GM19328 (cell line): ENCODE measurements at regions not wholly inside any gene's neighbourhood (a gene's known extent, or its start where the extent isn't known, plus 50 kb on each side); places are given as distances from the start of the nearest gene placed in this dataset.
"Not testable (repeated sequence)": the region's sequence is repeated elsewhere in the genome, so short reads cannot be mapped to it uniquely, and the experiment has no call there.

Experiments used
- ATAC-seq: cut with Tn5 transposase; IDR thresholded peaks from one replicate; pipeline ENCODE4 v1.9.1; 2021; ENCODE audit warnings: mild to moderate bottlenecking, moderate library complexity; ENCODE audit not compliant: unreplicated experiment

- ATAC-seq = no peak
Measured at GRCh38 chr16:59510008-59510424, 775.9 kb upstream of the GOT2 start.

GRCh38 chr16:59500601-59501000 is 766.5 kb upstream of the GOT2 start:
- ATAC-seq = no peak

GRCh38 chr16:59487067-59487466 is 753.0 kb upstream of the GOT2 start:
- no peak for ATAC-seq

GRCh38 chr16:59484833-59485516 is 750.9 kb upstream of the GOT2 start:
- ATAC-seq = no peak

DNA sequence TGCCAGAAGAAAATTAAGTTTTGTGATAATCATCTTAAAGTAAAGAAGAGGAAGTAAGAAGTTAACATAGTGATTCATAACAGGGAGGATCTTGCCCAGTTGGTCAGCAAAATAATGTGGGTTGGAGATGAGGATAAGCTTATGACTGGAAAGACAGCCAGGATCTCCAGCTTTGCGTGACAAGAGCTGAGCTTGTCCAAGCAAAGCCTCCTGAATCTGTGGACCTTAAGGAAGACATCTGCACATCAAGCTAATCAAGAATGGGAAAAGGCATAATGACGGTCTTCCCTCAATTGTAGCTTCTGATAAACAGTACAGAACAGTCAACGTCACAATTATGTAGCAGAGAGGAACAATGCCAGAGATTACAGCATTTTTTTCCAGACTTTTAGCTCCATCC is 744.7 kb upstream of the GOT2 start:
- no peak for ATAC-seq

DNA sequence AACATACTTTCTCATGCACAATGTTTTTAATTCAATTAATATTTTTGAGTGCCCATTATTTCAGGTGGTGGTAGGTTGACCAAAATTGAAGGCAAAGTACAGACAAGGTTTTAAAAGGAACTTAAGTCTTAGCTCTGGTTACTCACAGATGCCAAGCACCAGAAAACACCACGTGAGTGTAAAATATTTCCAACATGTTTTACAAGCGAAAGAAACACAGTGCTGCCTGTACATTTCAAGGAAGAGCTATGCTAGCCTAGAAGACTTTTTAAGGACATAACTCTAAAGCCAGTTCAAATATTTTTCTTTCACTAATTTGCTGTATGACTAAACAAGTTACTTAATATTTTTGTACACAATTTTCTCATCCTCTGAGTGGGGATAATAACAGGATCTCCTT is 736.4 kb upstream of the GOT2 start:
- no peak for ATAC-seq

- no peak for ATAC-seq
Measured at GRCh38 chr16:59469266-59469665, 735.1 kb upstream of the GOT2 start.

DNA sequence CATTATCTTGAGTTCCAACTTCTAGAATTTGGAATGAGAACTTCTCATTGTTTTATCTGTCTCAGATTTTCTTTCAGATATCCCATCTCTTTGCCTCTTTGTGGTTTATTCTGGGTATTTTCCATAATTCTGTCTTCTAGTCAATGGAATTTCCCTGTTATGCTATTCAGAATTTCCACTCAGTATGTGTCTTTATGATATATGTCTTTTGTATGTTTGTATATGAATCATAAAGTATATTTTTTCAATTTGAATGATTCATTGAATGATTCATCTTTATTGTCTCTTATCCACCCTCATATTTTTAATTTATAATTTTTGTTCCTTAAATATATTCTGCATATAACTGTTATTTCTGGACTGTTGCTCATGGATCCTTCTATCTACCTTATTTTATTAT is 729.7 kb upstream of the GOT2 start:
- ATAC-seq = no peak

DNA sequence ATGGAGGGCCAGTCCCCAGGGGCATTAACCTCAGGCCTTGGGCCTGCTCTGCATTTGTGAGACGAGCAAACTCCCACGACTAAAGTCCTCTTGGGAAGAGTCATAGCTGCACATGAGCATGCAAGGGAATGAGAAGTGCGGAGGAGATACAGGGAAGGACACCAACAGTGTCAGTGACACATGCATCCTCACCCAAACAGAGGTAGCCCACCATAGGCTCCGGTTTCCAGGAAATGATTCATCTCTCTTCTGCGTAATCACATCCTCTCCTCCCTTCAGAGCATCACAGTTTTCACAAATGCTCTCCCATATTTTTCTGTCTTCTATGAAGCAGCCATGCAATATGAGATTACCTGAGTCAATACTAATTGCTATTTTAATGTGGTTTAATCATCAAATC is 725.7 kb upstream of the GOT2 start:
- ATAC-seq = no peak

DNA sequence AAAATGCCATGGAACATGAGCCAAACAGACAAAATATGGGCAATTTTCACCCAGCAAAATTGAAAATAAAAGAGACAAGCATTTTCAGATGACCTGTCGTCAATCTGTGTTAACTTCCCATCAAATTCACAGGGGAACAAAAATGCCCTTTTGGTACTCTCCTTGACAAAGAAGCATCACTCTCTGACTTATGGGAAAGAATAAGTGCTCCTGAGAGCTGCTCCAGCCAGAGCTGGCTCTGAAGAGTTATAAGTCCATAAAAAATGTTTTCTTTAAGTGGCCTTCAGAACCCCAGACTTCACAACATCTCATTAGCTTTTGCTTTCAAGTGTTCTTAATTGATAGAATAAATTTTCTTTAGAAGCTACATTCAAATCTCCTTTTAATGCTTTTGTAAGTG is 721.4 kb upstream of the GOT2 start:
- ATAC-seq = no peak

DNA sequence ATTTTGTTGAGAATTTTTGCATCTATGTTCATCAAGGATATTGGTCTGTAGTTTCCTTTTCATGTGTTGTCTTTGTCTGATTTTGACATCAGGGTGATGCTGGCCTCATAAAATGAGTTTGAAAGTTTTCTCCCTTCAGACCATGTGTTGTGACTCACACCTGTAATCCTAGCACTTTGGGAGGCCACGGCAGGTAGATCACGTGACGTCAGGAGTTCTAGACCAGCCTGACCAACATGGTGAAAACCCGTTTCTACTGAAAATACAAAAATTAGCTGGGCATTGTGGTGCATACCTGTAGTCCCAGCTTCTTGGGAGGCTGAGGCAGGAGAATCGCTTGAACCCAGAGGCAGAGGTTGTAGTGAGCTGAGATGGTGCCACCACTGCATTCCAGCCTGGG is 716.4 kb upstream of the GOT2 start:
- not testable (repeated sequence) for ATAC-seq

DNA sequence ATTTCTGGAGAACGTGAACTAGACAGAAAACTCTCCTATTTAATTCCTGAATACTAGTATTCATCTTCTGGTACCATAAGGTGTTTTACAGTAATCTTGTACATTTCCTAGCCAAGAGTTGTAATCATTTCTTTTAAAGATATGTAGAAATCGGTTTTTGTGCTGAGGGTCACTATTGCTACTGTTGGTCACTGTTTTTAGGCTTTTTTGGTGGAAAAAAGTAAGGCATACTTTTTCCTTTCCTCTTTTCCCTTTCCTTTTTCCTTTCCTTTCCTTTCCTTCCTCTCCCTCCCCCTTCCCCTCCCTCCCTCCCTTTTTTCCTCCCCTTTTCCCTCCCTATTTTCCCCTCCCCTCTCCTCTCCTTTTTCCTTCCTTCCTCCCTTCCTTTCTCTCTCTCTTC is 706.4 kb upstream of the GOT2 start:
- ATAC-seq = no peak

DNA sequence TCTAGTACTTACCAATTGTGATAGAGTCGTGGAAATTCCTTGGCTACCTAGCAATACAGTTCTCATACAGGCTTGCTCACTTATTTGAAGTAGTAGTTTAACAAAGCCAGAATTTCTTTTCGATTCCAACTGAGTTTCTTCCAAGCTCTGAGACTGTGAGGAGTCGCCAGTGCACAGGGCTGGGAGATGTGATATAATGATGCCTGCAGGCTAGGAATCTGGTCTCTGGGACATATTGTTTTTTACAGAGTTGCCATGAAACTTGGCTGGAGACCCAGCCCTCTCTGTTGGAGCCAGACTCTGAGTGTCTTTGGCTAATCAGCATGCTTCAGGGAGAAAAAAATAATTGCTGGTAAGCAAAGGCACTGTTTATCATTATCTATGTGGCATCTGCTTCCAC is 698.8 kb upstream of the GOT2 start:
- no peak for ATAC-seq

- ATAC-seq = no peak
Measured at GRCh38 chr16:59432276-59432675, 698.2 kb upstream of the GOT2 start.

- ATAC-seq = no peak
Measured at GRCh38 chr16:59424714-59425273, 690.7 kb upstream of the GOT2 start.

- ATAC-seq = no peak
Measured at GRCh38 chr16:59411961-59412841, 678.1 kb upstream of the GOT2 start.

- no peak for ATAC-seq
Measured at GRCh38 chr16:59410451-59410850, 676.3 kb upstream of the GOT2 start.

- ATAC-seq = no peak
Measured at GRCh38 chr16:59405802-59406201, 671.7 kb upstream of the GOT2 start.

- ATAC-seq = no peak
Measured at GRCh38 chr16:59404509-59404908, 670.4 kb upstream of the GOT2 start.

- no peak for ATAC-seq
Measured at GRCh38 chr16:59400830-59401229, 666.7 kb upstream of the GOT2 start.

DNA sequence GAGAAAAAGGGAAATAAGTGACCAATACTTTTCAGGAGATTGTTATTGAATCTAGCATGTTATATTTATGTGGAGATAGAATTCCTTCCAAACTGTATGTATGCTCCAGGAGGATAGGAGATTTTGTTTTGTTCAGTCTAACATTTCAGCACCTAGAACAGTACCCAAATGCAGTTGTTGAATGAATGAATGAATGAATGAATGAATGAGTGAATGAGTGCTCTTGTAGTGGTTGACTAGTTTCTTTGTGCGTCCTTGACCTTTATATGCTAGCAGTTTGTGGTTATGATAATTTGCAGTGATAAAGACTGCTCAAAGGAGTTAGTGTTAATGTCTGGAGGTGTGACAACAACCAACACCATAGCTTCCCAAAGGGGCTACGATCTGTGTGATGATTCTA is 663.5 kb upstream of the GOT2 start:
- no peak for ATAC-seq

DNA sequence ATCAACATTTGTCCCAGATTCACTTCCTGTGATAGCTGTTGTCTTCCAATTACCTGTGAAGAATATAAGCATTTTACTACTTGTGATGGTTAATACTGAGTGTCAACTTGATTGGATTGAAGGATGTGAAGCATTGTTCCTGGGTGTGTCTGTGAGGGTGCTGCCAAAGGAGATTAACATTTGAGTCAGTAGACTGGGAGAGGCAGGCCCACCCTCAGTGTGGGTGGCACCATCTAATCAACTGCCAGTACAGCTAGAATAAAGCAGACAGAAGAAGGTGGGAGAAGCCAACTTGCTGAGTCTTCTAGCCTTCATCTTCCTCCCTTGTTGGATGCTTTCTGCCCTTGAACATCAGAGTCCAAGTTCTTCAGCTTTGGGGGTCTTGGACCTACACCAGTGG is 660.4 kb upstream of the GOT2 start:
- ATAC-seq = no peak
